ENCODE measurements at regions not wholly inside any gene's neighbourhood (a gene's known extent, or its start where the extent isn't known, plus 50 kb on each side); places are given as distances from the start of the nearest gene placed in this dataset.

GRCh38 chr2:18426174-18426573 lies 134.3 kb downstream of the RDH14 start:
- no peak for DNase-seq (ENCODE audit: low read depth in 2 of 2)

- peak in 1 of 2 donors; percentile 47 for DNase-seq (ENCODE audit: low read depth in 2 of 2)
Measured at GRCh38 chr2:18425210-18425703, 135.2 kb downstream of the RDH14 start.

GRCh38 chr2:18423636-18424035 lies 136.8 kb downstream of the RDH14 start:
- no peak for DNase-seq (ENCODE audit: low read depth in 2 of 2)

- DNase-seq (ENCODE audit: low read depth in 2 of 2): peak in 1 of 2 donors; percentile 19
Measured at GRCh38 chr2:18422432-18423165, 137.9 kb downstream of the RDH14 start.

- DNase-seq (ENCODE audit: low read depth in 2 of 2): peak; percentile 60 to 87
Measured at GRCh38 chr2:18413676-18414396, 146.6 kb downstream of the RDH14 start.

GRCh38 chr2:18412980-18413675 lies 147.3 kb downstream of the RDH14 start:
- peak; percentile 42 to 65 for DNase-seq (ENCODE audit: low read depth in 2 of 2)

- no peak for DNase-seq (ENCODE audit: low read depth in 2 of 2)
Measured at GRCh38 chr2:18411626-18412025, 148.8 kb downstream of the RDH14 start.

GRCh38 chr2:18410543-18410942 lies 149.9 kb downstream of the RDH14 start:
- no peak for DNase-seq (ENCODE audit: low read depth in 2 of 2)

GRCh38 chr2:18408638-18409037 lies 151.8 kb downstream of the RDH14 start:
- DNase-seq (ENCODE audit: low read depth in 2 of 2): no peak

GRCh38 chr2:18406219-18406618 lies 154.2 kb downstream of the RDH14 start:
- DNase-seq (ENCODE audit: low read depth in 2 of 2): no peak

- DNase-seq (ENCODE audit: low read depth in 2 of 2): no peak
Measured at GRCh38 chr2:18404708-18405107, 155.7 kb downstream of the RDH14 start.

GRCh38 chr2:18403921-18404522 lies 156.4 kb downstream of the RDH14 start:
- no peak for DNase-seq (ENCODE audit: low read depth in 2 of 2)

GRCh38 chr2:18402831-18403230 lies 157.6 kb downstream of the RDH14 start:
- DNase-seq (ENCODE audit: low read depth in 2 of 2): no peak

- DNase-seq (ENCODE audit: low read depth in 2 of 2): no peak
Measured at GRCh38 chr2:18401471-18401870, 159.0 kb downstream of the RDH14 start.

GRCh38 chr2:18399601-18400000 lies 160.9 kb downstream of the RDH14 start:
- no peak for DNase-seq (ENCODE audit: low read depth in 2 of 2)

- no peak for DNase-seq (ENCODE audit: low read depth in 2 of 2)
Measured at GRCh38 chr2:18398833-18399232, 161.6 kb downstream of the RDH14 start.

- DNase-seq (ENCODE audit: low read depth in 2 of 2): no peak
Measured at GRCh38 chr2:18396329-18397010, 164.0 kb downstream of the RDH14 start.

- DNase-seq (ENCODE audit: low read depth in 2 of 2): no peak
Measured at GRCh38 chr2:18395555-18395954, 164.9 kb downstream of the RDH14 start.

- DNase-seq (ENCODE audit: low read depth in 2 of 2): peak; percentile 80 to 85
Measured at GRCh38 chr2:18387441-18388206, 172.8 kb downstream of the RDH14 start.

GRCh38 chr2:18384242-18384641 lies 176.2 kb downstream of the RDH14 start:
- no peak for DNase-seq (ENCODE audit: low read depth in 2 of 2)
